GM21723 (cell line): ENCODE measurements at regions not wholly inside any gene's neighbourhood (a gene's known extent, or its start where the extent isn't known, plus 50 kb on each side); places are given as distances from the start of the nearest gene placed in this dataset.
A peak's percentile ranks its signal among the peaks of the same experiment; 100 is the strongest.
"Not testable (repeated sequence)": the region's sequence is repeated elsewhere in the genome, so short reads cannot be mapped to it uniquely, and the experiment has no call there.

Source experiments
- ATAC-seq: cut with Tn5 transposase; IDR thresholded peaks from one replicate; pipeline ENCODE4 v1.9.1; 2021; ENCODE audit warnings: mild to moderate bottlenecking, moderate library complexity; ENCODE audit not compliant: unreplicated experiment

DNA sequence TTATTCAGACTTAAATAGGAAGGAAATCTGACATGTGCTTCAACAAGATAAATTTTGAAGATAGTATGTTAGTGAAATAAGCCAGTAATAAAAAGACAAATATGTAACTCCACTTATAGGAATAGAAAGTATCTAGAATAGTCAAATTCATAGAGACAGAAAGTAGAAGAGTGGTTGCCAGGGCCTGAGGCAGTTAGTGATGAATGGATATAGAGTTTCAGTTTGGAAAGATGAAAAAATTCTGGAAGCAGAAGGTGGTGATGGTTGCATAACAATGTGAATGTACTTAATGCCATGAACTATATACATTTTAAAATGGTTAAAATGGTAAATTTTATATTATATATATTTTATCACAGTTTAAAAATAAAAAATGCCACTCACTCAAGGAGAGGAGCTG, 54.3 kb downstream of the HAND2 start:
- no peak for ATAC-seq

GRCh38 chr4:173469622-173470021, 60.4 kb downstream of the HAND2 start:
- no peak for ATAC-seq

DNA sequence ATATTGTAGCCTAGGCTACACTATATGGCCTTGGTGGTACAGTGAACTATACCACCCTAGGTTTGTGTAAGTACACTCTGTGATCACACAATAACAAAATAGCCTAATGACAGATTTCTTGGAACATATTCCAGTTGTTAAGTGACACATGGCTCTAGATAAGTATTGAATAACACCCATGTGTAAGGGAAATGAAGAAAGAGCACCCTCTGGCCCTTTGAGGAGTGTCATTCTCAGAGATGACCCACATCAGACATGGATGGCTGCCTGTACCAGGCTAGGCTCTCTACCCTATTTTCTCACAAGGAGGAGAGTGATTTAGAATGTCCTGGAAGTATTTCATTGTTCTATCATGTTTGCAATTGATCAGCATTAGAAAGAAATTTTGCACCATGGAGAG, 61.7 kb downstream of the HAND2 start:
- ATAC-seq: no peak

DNA sequence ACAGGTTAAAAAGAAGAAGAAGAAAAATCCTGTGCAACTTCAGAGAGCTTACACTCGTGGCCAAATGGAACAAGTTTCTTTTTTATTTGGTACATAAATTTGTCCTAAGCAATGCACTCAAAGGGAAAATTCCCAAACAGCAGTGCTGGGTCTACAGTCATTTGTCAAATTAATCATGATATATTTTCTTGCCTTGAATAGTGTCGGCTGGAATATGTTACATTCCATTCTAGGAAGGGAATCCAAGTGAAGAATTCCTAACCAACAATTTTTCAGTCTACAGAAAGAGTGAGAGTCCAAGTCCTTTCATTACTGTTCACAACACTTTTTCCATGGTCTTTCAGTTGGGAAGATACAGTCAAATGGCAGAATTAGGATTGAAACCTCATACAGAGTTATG, 63.9 kb downstream of the HAND2 start:
- ATAC-seq: no peak

DNA sequence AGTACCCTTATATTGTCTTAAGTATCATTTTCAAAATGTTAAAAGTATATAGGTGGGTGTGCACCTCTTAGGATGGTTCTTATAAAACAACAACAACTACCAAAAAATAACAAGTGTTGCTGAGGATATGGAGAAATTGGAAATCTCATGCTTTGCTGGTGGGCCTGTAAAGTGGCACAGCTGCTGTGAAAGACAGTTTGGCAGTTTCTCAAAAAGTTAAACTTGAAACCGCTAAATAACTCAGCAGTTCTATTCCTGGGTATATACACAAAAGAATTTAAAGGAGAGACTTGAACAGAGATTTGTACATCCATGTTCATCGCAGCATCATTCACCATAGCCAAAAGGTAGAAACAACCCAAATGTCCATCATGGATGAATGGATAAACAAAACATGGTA, 65.5 kb downstream of the HAND2 start:
- ATAC-seq: no peak

DNA sequence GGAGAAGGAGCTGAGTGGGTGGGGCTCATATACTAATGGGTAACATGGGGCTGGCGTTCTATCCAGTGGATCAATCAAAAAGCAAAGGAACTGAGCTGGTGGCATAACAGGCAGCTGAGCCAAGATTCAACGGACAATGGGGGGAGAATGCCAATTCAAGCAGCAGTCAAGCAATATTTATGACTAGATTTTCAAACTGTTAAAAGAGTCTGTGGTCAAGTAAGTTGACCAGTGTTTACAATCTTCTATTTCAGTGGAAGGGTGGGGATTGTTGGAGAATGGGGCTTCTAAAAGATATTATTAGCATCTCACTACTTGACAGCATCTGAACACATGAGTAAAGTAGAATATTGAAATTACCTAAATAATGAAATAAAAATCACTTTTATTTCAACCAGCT, 64.9 kb upstream of the SCRG1 start:
- ATAC-seq: no peak

GRCh38 chr4:173461170-173461569, 62.3 kb upstream of the SCRG1 start:
- ATAC-seq: no peak

- ATAC-seq: no peak
These were observed 60.9 kb upstream of the SCRG1 start for GRCh38 chr4:173459857-173460256.

- ATAC-seq: no peak
These were observed 59.0 kb upstream of the SCRG1 start for GRCh38 chr4:173457893-173458292.

- ATAC-seq: not testable (repeated sequence)
These were observed 52.5 kb upstream of the SCRG1 start for GRCh38 chr4:173451435-173451834.

DNA sequence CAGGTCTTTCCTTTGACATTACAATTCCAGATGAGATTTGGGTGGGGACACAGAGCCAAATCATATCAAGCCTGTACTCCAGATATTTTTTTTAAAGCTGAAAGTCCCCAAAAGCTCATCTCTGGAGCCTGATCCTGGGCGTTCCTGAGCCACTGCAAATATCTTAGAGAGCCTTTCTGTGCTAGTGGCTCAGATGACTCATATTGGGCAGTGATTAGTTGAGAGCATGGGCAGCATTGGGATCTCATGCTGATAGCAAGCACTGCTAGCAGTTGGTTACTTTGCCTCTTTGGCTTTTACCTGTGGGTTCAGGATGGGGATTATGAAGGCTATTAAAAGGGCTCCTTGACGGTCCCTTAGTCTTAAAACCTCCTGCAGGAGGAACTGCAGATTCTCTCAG, 51.4 kb upstream of the SCRG1 start:
- no peak for ATAC-seq

GRCh38 chr4:173449380-173449717, 50.4 kb upstream of the SCRG1 start:
- ATAC-seq: no peak

DNA sequence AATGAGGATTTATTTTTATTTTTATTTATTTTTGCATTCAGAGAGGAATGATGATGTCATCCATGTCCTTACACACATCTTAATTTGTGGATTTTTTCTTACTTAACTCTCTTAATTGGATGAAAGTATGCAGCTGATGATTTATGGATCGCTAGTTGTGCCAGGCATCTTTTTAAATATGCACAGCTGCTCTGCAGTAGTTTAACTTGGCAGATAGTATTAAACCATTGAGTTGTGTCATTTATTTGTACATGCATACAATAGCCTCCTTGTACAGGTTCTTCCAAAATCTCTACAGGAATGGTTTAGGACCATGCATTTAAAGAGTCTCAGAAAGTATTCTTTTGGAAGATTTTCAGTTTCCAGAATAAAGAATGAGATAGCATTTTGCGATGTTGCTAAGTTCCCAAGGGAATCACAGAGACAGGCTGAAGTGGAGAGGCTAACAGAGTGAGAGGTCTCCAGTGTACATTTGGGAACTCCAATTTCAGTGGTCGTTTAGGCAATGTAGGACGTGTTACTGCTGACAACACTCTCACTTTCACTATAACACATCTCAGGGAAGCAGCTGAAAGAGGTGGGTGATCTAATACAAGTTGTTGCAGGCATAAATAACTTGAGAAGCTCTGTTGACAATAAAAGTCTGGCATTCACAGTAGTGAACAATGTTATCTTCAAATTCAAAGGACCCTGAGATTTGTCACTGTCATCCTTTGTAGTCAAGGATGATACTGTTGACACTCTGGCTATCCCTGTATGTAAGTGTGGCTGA, 49.9 kb upstream of the SCRG1 start:
- peak; percentile 66 for ATAC-seq
